ENCODE measurements at regions not wholly inside any gene's neighbourhood (a gene's known extent, or its start where the extent isn't known, plus 50 kb on each side); places are given as distances from the start of the nearest gene placed in this dataset.

- TF ChIP-seq CTCF (IDR thresholded peaks at IDR 0.05) (no peak), POLR2A (IDR thresholded peaks at IDR 0.05) (no peak)
Measured at GRCh38 chr5:98564836-98565235, 208.6 kb upstream of the RGMB start.
